ENCODE measurements at regions not wholly inside any gene's neighbourhood (a gene's known extent, or its start where the extent isn't known, plus 50 kb on each side); places are given as distances from the start of the nearest gene placed in this dataset.
A peak's percentile ranks its signal among the peaks of the same experiment; 100 is the strongest.

DNA sequence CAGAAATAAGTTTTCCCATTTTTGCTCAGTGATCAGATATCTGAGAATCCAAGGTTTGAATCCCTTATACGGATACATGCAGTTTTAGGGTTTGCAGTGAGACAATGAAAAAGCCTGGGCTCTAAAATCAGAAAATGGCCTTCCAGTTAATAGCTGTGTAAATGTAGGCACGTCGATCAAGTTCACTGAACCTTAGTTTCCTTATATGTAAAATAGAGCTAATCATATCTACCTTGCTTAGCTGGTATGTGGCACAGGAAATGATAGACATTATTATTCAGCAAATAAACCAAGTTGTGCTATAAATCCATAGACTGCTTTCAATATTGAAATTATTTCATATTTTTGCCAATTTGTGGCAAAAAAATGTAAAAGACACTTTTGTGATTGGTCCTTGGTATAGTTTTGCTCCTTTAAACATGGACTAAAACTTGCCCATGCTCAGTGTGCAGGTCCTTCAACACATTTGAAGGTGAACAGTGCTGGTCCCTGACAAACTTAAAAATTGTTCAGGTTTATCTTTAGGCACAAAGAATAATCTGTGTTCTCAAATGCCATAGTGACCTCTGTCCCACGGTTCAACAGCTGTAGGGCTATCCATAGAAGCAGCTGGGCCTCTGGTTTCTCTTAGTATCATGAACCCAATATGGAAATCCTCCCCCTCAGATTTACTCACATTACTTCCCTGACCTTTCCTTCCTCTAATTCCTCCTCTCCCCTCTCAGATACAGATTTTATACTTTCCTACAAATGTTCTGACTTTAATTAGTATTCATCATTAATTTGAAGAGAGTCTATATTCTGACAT is 51.0 kb downstream of the CCDC54 start:
- peak in 1 of 56 donors; percentile 23 for DNase-seq

DNA sequence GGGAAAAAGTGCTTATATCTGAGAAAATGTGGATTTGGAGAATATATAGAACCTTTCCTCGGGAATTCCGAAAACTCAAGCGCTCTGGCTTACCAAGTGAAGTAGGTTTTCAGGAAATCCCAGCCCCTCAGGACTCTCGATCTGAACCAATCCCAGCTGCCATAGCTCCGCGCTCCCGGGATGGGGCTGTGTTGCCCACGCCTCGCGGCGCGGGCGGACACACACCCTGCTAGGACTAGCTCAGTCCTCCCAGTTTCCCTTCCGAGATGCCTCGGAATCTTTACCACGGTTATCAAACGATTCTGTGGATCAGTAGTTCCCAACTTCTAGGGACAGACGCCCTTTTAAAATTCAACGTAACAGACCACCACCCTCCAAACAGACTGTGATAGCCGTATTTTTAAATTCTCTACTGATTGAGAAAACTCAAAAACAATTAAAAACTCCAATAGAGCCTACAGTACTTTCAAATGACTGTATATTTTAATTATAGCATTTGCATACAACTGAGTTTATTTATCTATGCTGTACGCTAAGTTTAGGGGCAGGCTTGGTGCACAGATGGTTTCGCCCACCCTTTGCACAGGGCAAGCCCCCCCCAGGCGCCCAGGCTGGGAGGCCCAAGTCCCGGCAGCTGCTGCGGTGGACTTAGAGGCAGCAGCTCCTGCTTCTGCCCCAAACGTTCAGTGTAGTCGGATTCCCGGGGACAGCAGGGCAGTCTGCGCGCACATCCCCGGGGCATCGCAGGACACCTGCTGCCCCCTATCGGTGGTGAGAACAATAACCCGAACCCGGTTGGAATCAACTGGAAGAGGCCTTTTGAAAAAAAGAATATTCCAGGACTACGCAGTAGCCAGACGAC is 52.3 kb downstream of the CCDC54 start:
- DNase-seq: peak in 55 of 56 donors; percentile 8 to 88 (median 77)

DNA sequence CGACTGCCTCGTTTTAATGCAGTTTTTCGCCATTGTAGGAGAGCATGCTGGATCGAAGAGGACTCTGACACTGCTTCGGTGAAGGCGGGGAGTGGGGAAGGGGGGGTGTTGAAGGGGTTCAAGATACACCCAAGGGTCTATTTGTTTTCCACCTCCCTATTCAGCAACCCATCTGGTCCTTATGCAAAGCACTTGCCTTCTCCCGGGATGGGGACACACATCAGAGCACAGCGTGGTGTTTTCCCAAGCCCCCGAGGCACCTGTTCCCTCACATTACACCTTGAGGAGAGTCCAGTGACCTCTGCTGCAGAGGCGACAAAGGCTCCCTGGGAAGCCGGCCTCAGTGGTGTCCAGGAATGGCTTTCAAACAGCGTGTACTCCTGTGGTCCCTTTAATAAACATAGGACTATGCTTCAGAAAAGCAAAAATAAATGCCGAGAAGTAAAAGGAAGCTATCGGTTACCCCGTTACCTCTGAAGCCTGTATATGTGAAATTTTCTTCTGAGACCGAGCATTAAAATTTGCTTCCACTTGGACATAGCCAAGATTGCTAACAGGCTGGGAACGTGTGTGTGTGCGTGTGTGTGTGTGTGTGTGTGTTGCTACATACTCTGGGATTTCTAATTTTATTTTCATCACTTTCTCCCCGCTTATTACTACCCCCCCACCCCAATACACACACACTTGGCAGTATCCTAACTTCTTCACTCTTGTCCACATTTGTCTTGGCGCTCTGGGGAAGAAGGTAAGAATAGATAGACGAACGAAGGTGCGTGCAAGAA is 53.2 kb downstream of the CCDC54 start:
- peak in 19 of 56 donors; percentile 24 to 88 (median 58) for DNase-seq

DNA sequence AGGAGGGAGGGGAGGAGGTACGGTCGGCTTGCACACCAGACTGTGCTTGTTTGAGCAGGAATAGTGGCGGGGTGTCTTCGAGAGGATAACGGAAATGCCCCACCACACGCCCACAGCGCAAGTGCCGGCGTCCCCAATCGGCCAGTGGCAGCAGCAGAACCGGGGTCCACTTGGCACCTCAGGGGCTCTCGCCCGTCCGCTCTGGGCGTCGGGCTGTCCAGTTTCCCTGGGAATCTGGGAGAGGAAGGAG is 53.7 kb downstream of the CCDC54 start:
- peak in 38 of 56 donors; percentile 6 to 82 (median 62) for DNase-seq

DNA sequence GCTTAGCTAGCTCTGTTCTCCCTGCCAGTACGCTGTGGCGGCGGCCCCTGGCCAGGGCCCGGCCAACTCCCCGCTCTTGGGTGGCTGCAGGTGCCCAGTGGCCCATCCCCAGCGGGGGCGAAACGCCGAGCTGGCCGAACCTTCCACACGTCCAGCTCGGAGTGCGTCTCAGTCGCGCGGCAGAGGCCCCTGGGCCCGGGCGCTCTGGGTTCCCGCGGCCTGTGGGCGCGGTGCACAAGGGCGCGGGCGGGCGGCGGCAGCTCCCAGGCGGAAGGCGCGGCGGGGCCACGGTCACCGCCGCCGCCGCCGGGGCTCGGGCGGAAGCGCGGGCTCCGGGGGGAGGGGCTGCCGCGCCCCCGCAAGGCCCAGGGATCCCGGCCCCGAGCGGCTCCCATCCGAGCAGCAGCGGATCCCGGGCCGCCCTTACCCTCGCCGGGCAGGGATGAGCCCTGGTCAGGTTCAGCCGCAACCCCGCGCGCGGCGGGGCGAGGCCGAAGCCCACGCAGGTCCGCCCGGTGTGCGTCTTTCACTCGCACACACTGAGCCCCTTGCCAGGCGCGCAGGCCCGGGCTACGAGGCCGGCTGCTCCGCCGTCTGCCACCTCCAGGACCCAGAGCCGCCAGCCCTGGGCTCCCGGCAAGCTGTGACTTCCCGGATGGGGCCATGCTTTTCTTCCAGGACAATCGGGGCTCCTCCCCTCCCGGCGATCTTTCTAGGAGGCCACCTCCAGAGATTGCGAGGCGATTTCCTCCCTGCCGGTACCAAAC is 54.2 kb downstream of the CCDC54 start:
- DNase-seq: peak in 54 of 56 donors; percentile 11 to 85 (median 68)

DNA sequence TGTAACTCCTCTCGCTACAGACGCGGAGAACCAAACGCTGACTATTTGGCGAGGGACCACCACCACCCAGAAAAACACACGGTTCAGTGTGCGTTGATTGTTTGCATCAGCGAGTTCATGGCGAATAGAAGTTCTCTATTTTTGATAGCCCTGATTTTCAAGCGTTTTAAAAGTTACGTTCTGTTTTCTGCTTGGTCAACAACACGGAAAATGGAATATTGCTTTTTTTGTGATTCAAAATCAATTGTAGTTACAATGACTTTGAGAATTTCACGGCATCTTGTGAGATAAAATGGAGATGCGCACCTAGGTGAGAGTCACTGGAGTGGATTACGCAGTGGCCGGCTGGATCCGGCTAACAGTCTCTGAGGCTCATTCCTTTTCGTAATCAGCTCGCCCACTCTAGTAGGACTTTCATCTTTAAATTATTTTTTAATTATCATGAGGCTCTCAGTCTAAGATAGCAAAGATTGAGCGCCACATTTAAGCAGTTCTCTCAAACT is 54.8 kb downstream of the CCDC54 start:
- DNase-seq: peak in 1 of 56 donors; percentile 36

DNA sequence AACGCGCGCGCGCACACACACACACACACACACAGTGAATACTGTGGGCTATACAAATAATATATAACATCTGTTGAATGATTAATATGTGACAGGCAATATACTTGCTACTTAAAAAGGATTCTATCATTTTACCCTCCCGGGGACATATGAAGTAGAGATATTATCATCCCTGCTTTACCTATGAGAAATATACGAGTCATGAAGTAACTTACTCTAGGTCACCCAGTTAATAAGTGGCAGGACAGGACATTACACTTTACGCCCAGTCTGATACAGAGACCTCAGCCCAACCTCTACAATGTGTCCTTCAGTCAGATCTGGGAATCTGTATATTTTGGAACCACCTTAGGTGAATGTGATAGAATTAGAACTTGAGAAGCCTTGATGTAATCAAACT is 55.4 kb downstream of the CCDC54 start:
- DNase-seq: no peak

DNA sequence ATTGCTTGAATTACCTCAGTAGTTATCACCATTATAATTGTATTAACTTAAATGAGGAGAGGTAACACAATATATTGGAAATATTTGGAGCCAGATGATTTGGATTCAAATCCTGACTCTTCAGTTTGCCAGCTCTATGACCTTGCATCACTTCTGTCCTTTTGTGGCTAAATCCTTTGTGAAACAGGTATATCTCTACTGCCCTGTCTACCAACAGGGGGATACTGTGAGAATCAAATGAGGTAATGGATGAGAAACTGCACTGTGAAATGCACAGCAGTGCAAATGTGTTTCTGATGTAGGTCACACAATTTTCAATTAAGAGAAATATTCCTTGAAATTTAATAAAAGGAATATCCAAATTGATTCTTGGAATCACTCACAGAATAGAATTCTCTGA is 58.8 kb downstream of the CCDC54 start:
- no peak for DNase-seq

DNA sequence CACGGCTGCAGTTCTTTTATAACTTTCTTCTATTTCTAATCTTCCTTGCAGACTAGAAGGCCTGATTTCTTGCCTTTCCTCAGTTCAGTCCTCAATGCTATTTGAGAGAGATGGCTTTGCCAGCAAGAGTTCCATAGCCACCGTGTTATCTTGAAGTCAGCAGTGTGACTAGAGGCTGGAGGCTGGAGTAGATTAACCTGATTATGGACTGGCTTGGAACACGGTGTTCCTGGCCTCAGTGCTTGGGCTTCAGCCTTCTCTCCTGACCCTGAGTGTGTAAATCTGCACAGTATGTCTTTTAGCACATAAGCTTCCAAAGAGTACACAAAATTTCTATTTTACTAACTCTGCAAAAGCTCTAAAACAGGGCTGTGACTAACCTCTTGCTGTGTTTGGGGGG is 61.4 kb downstream of the CCDC54 start:
- DNase-seq: no peak

DNA sequence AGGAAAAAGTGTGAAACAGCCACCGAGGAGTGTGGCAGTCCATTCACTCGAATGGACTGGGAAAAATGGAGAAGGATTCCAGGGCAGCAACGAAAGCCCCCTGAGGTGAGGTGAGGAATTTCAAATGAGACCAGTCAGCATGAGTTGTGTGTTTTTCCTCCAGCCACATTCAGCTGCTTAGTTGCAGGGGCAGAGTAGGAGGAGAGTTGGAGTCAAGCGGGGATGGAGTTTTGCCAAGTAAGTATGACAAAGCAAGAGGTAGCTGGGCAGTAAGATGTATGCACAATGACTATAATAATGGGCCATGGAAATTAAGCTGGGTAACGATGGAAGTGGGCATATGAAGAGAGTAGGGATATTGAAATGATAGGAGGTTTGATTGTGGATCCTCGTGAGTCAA is 64.4 kb downstream of the CCDC54 start:
- DNase-seq: no peak

DNA sequence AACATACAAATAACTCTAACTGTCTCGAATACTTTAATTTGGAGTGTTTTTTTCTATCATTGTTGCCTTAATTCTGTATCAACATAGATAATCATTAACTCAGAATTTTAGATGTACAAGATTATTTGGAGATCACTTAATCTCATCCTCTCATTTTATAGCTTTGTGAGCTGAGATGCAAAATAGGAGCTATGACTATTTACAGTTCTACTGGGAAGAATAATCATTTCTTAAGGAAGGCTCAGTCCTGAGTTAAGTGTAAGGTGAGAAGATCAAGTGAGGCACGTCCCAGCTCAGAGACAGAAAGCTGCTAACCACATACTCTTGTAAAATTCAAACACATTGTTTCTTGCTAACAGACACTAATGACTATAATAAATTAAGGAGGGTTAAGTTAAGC is 66.2 kb downstream of the CCDC54 start:
- DNase-seq: no peak

DNA sequence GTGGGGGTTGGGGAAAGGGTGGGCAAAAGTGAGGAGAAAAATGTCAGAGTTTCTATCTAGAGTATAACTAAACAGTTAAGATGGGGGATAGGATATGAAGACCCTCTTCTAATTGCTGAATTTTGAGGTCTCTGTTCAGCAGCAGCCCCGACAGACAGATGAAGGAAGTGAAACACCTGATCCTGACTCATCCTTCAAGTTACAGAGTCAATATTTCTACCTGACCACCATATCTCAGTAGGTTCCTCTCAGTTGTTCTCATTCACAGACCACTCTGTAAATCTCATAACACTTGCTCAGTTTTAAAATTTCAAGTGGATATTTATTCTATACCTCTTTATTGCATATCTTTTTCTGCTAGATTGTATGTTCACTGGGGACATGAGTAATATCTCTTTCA is 69.5 kb downstream of the CCDC54 start:
- no peak for DNase-seq

DNA sequence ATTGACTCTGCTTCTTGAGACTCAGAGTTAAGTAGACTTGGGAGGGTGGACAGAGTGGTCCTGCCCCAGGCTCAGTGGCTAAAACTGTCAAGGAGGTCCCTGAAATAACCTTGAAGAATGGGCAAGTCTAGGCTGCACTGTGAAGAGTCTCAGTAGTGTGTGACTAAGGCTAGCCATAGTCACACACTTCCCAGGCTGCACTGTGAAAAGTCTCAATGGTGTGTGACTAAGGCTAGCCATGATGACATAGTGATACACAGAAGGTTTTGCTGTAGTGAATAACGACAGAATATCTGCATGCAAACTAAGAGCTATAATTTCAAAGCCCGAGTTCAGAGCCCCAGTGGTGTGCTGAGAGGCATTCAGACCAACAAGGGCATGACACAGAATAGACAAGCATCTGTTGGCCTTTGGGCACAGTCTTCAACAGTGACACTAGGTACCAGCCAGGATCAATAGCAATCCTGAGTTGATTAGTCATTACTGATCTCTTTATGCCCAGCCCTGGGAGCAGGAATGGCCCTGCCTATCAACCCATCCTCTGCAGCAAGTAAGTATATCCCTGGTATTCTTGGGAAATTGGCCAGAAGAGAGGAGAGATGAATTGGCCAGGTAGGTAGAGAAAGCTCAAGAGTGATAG is 72.4 kb upstream of the BBX start:
- DNase-seq: no peak

DNA sequence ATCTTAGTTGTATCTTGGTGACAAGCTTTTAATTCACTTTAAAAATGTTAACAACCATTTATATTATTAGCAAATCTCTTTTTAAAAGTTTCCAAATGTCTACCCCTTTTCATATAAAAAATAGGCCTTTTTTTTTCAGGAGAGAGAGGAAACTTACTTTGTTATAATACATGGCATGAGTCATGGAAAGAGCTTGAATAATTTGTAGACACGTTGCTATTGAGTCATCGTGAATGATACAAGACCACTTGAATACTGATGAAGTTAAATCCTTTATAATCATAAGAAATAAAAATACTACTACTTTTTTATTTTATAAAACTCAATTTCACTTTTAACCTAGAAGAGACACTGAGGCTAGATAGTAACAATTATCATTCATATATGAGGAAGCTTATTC is 70.3 kb upstream of the BBX start:
- no peak for DNase-seq

DNA sequence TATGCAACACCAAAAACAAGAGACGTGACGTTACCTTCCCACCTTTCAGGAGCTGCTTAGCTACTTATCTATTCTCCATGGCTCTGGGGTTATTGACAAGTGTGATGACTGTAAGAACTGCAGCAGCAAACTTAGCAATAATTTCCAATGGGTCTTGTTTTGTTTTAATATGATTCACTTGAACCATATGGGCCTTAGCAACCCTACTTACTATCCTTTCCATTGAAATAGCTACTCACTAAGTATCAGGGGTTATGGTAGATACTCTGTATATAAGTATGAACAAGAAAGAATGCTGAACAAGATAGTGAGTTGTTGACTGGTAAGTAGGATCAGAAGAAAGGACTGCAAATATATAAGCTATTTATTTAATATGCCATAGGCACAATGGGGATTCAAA is 69.3 kb upstream of the BBX start:
- DNase-seq: no peak

DNA sequence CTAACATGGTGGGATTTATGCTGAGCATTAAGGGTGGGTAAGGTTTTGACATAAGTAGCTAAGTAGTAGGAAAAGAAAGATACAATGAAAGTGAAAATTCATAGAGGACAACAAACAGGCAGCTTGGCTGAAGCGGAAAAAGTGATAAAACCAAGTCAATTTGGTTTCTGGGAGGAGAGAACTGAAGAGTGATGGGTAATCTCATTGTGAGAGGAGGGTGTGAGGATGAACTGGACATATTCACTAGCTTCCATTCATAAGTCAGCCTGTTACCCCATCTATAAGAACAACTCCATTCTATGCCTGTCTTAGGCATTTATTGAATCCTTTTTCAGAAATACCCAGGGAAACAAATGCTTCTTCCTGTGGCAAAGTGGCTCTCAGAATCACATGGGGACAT is 67.1 kb upstream of the BBX start:
- DNase-seq: no peak

DNA sequence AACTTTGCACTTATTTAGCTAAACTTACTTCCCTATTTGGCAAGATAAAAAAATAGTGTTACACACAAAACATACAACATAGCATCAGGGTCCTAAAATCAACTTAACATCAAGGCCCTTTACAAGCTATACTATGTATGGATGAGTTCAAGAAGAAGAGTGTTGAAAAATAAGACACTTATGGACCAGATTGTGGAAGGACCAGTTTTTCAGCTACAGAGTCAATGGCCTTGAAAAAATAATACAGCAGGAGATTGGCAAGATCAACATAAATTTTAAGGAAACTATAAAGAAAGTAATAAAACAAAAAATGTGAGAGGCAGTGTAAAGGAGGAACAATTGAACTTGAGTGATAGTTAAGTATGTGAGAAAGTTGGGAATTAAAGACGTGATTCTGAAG is 66.3 kb upstream of the BBX start:
- no peak for DNase-seq

DNA sequence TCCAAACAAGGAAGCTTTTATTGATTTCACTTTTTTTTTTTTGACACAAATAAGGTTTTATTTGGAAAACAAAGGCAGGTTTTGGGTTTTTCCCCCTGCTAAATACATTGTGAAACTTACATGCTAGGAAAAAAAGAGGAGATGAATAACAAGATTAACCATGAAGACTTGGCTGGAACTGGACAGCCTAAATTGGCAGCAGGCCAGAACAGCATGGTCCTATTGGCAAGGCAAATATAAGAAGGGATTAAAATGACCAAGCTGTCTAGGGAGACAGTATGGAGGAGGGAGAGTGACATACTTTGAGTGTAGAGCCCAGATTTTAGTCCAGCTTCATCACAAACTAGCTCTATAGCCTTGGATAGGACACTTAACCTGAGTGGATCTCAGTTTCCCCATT is 63.9 kb upstream of the BBX start:
- DNase-seq: peak in 1 of 56 donors; percentile 6

DNA sequence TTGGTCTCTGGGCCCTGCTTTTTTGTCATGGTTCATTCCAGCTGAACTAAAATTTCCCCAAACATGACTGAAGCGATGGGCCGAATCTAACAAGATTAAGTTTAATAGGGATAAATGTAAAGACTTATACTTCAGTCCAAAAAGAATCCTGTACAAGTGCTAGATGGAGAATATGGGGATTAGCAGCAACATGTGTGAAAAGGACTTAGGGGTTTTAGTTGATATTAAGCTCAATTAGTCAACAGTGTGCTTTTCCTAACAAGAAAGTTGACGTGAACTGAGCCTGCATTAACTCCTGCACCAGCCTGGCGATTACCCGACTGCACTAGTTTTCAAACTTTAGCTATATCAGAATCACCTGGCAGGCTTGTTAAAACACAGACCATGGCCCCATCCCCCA is 61.0 kb upstream of the BBX start:
- DNase-seq: no peak

DNA sequence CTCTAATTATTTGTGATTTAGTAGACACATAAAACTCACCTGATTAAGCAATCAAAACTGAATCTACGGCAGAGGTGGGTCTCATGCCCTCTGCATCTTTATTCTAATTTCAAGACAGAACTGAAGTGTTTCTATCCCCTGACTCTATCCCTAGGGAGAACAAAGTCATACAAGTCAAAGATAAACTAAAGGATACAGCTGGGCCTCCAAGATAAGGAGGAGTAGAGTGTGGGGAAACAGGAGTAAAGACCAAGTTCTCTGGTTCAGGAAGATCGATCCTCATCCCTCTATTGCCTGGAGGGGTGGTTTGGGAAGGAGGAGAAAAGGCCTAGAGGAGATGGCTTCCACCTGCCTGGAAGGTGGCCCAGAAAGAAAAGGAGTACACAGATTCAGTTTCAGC is 58.7 kb upstream of the BBX start:
- no peak for DNase-seq
